ENCODE measurements at regions not wholly inside any gene's neighbourhood (a gene's known extent, or its start where the extent isn't known, plus 50 kb on each side); places are given as distances from the start of the nearest gene placed in this dataset.

- DNase-seq (ENCODE audit: low spot score): no peak
- in situ Hi-C loops (cut with MboI; ENCODE audit: low pct_unique_long_range_greater_than_20kb, low sequenced_read_pairs, unreplicated experiment): no loop called here
- no peak for TF ChIP-seq CTCF (IDR thresholded peaks at IDR 0.05; ENCODE audit: extremely low read depth, insufficient read depth, missing control alignments)
Measured at GRCh38 chr2:147463881-147464520, 380.8 kb upstream of the ACVR2A start.

DNA sequence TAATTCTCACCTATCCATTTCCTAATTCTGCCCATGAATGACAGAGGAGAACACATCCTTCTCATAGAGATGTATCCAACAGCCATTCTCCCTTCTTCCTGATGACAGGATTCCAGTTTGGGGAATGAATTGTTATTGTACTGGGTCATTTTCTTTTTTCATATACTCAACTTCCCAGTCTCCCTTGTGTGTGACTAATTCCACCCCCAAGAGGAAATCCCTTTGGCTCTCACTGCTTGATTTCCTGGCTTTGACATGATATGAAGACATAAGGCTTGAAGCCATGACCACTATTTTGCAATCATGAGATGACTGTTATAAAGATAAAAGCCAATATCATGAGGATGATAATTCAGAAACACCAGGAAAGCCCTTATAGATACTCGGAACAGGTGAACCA lies 384.7 kb upstream of the ACVR2A start:
- no peak for DNase-seq (ENCODE audit: low spot score)
- in situ Hi-C loops (cut with MboI; ENCODE audit: low pct_unique_long_range_greater_than_20kb, low sequenced_read_pairs, unreplicated experiment): no loop called here
- no peak for TF ChIP-seq CTCF (IDR thresholded peaks at IDR 0.05; ENCODE audit: extremely low read depth, insufficient read depth, missing control alignments)

- TF ChIP-seq CTCF (IDR thresholded peaks at IDR 0.05; ENCODE audit: extremely low read depth, insufficient read depth, missing control alignments): no peak
- DNase-seq (ENCODE audit: low spot score): no peak
Measured at GRCh38 chr2:147456779-147457178, 388.1 kb upstream of the ACVR2A start.

GRCh38 chr2:147451902-147452515 lies 392.8 kb upstream of the ACVR2A start:
- no peak for DNase-seq (ENCODE audit: low spot score)
- TF ChIP-seq CTCF (IDR thresholded peaks at IDR 0.05; ENCODE audit: extremely low read depth, insufficient read depth, missing control alignments): no peak
- in situ Hi-C loops (cut with MboI; ENCODE audit: low pct_unique_long_range_greater_than_20kb, low sequenced_read_pairs, unreplicated experiment): no loop called here

More at GRCh38 chr2:147456779-147457178, 388.1 kb upstream of the ACVR2A start:
- in situ Hi-C loops (cut with MboI; ENCODE audit: low pct_unique_long_range_greater_than_20kb, low sequenced_read_pairs, unreplicated experiment): no loop called here

GRCh38 chr2:147450661-147451510 lies 393.9 kb upstream of the ACVR2A start:
- in situ Hi-C loops (cut with MboI; ENCODE audit: low pct_unique_long_range_greater_than_20kb, low sequenced_read_pairs, unreplicated experiment): no loop called here
- no peak for TF ChIP-seq CTCF (IDR thresholded peaks at IDR 0.05; ENCODE audit: extremely low read depth, insufficient read depth, missing control alignments)
- no peak for DNase-seq (ENCODE audit: low spot score)

- no peak for TF ChIP-seq CTCF (IDR thresholded peaks at IDR 0.05; ENCODE audit: extremely low read depth, insufficient read depth, missing control alignments)
- DNase-seq (ENCODE audit: low spot score): no peak
- in situ Hi-C loops (cut with MboI; ENCODE audit: low pct_unique_long_range_greater_than_20kb, low sequenced_read_pairs, unreplicated experiment): no loop called here
Measured at GRCh38 chr2:147449323-147449991, 395.4 kb upstream of the ACVR2A start.

Data from GM13977 (cell line).